GM23338 (cell line): ENCODE measurements at regions not wholly inside any gene's neighbourhood (a gene's known extent, or its start where the extent isn't known, plus 50 kb on each side); places are given as distances from the start of the nearest gene placed in this dataset.

Source experiments
- ATAC-seq: fragments of 200-7000 bp; cut with Tn5 transposase; 3 replicates; pipeline ENCODE4 v1.9.1; 2020
- DNase-seq: peaks from one replicate; pipeline ENCODE4 v3.0.0-alpha.2; 2015; ENCODE audit warnings: low spot score
- H2AFZ ChIP-seq: fragments of 200-600 bp; sonication (generic); 2 replicates; pipeline ENCODE4 v1.8.0; 2016; ENCODE audit warnings: antibody characterized with exemption, mild to moderate bottlenecking, moderate library complexity
- H3F3A ChIP-seq: fragments of 200-600 bp; sonication (generic); replicated peaks from 2 replicates; pipeline ENCODE4 v1.8.0; 2017; ENCODE audit warnings: antibody characterized with exemption, mixed run types, low read depth
- H3K27ac ChIP-seq: fragments of 200-600 bp; sonication (generic); 2 replicates; pipeline ENCODE4 v1.6.1; 2016; ENCODE audit warnings: low read depth
- H3K27me3 ChIP-seq: fragments of 200-600 bp; sonication (generic); 2 replicates; pipeline ENCODE4 v1.8.0; 2016; ENCODE audit warnings: mild to moderate bottlenecking, mixed run types, moderate library complexity; ENCODE audit not compliant: insufficient read depth
- H3K36me3 ChIP-seq: fragments of 200-600 bp; sonication (generic); 2 replicates; pipeline ENCODE4 v1.8.0; 2016; ENCODE audit warnings: mild to moderate bottlenecking; ENCODE audit not compliant: insufficient read depth
- H3K4me1 ChIP-seq: fragments of 200-600 bp; sonication (generic); 2 replicates; pipeline ENCODE4 v1.8.0; 2016; ENCODE audit warnings: mild to moderate bottlenecking, moderate library complexity; ENCODE audit not compliant: insufficient read depth
- H3K4me2 ChIP-seq: fragments of 200-600 bp; sonication (generic); 2 replicates; pipeline ENCODE4 v1.7.1; 2017; ENCODE audit warnings: mixed run types
- H3K4me3 ChIP-seq: fragments of 200-600 bp; sonication (generic); 2 replicates; pipeline ENCODE4 v1.6.1; 2016; ENCODE audit warnings: mixed run types
- H3K79me2 ChIP-seq: fragments of 200-600 bp; sonication (generic); replicated peaks from 2 replicates; pipeline ENCODE4 v1.8.0; 2017; ENCODE audit warnings: mild to moderate bottlenecking; ENCODE audit not compliant: insufficient read depth
- H3K9me2 ChIP-seq: fragments of 200-600 bp; sonication (generic); 2 replicates; pipeline ENCODE4 v1.8.0; 2017; ENCODE audit not compliant: insufficient read depth
- H4K20me1 ChIP-seq: fragments of 200-600 bp; sonication (generic); replicated peaks from 2 replicates; pipeline ENCODE4 v1.8.0; 2017; ENCODE audit warnings: mild to moderate bottlenecking; ENCODE audit not compliant: insufficient read depth
- H3K27ac Mint-ChIP-seq: 2 replicates; pipeline ENCODE4 v1.8.0; 2020; ENCODE audit warnings: inconsistent platforms, mild to moderate bottlenecking, moderate library complexity, mixed read lengths
- H3K27me3 Mint-ChIP-seq: 3 replicates; pipeline ENCODE4 v1.8.0; 2022; ENCODE audit warnings: low read depth, mild to moderate bottlenecking, moderate library complexity, mixed read lengths, inconsistent platforms; ENCODE audit not compliant: insufficient read depth, poor library complexity
- H3K36me3 Mint-ChIP-seq: 3 replicates; pipeline ENCODE4 v1.8.0; 2021; ENCODE audit warnings: low read depth, mild to moderate bottlenecking, inconsistent platforms, moderate library complexity, mixed read lengths
- H3K4me1 Mint-ChIP-seq: 3 replicates; pipeline ENCODE4 v1.8.0; 2020; ENCODE audit warnings: mild to moderate bottlenecking, inconsistent platforms, mixed read lengths
- H3K4me3 Mint-ChIP-seq: 3 replicates; pipeline ENCODE4 v1.8.0; 2021; ENCODE audit warnings: moderate library complexity, mild to moderate bottlenecking, inconsistent platforms, mixed read lengths
- H3K9me3 Mint-ChIP-seq: 3 replicates; pipeline ENCODE4 v1.8.0; 2020; ENCODE audit warnings: moderate library complexity, mild to moderate bottlenecking, inconsistent platforms, mixed read lengths
- CREB1 ChIP-seq: fragments of 250-450 bp; sonication (Bioruptor Pico); IDR thresholded peaks from 2 replicates; pipeline ENCODE4 v1.5.0; 2020; ENCODE audit warnings: low read depth, mild to moderate bottlenecking, moderate library complexity
- EZH2 ChIP-seq: fragments of 200-600 bp; sonication (generic); IDR thresholded peaks from one replicate; pipeline ENCODE4 v1.8.0; 2017; ENCODE audit warnings: antibody characterized with exemption, mild to moderate bottlenecking, low read depth; ENCODE audit not compliant: unreplicated experiment
- EZH2phosphoT487 ChIP-seq: fragments of 200-600 bp; sonication (generic); IDR thresholded peaks from one replicate; pipeline ENCODE4 v1.8.1; 2018; ENCODE audit warnings: antibody characterized with exemption; ENCODE audit not compliant: unreplicated experiment
- JUNB ChIP-seq: IDR thresholded peaks from one replicate; pipeline ENCODE4 v1.6.1; 2016; ENCODE audit warnings: antibody characterized with exemption; ENCODE audit not compliant: unreplicated experiment
- NANOG ChIP-seq: IDR thresholded peaks from 2 replicates; pipeline ENCODE4 v1.6.1; 2016; ENCODE audit warnings: antibody characterized with exemption, borderline replicate concordance
- POLR2AphosphoS5 ChIP-seq: IDR thresholded peaks from 2 replicates; pipeline ENCODE4 v1.6.1; 2016; ENCODE audit warnings: antibody characterized with exemption, low read depth
- STAT1 ChIP-seq: IDR thresholded peaks from one replicate; pipeline ENCODE4 v1.6.1; 2016; ENCODE audit warnings: antibody characterized with exemption; ENCODE audit not compliant: unreplicated experiment
- TF ChIP-seq, protein P1 (sequence below), 2 experiments: fragments of 200-600 bp in 1 of 2; sonication (generic) in 1 of 2; conservative IDR thresholded peaks; 2 replicates each; pipeline versions ENCODE4 v1.5.1 to v1.6.1; 2016 to 2017; ENCODE audit warnings: antibody characterized with exemption in 2 of 2, low read depth in 2 of 2, mild to moderate bottlenecking in 2 of 2, moderate library complexity in 1 of 2
- TF ChIP-seq, protein P2 (sequence below): fragments of 250-450 bp; sonication (Bioruptor Pico); IDR thresholded peaks from 2 replicates; pipeline ENCODE4 v1.5.0; 2020; ENCODE audit warnings: mild to moderate bottlenecking, moderate library complexity

- TF ChIP-seq, protein P1, sequence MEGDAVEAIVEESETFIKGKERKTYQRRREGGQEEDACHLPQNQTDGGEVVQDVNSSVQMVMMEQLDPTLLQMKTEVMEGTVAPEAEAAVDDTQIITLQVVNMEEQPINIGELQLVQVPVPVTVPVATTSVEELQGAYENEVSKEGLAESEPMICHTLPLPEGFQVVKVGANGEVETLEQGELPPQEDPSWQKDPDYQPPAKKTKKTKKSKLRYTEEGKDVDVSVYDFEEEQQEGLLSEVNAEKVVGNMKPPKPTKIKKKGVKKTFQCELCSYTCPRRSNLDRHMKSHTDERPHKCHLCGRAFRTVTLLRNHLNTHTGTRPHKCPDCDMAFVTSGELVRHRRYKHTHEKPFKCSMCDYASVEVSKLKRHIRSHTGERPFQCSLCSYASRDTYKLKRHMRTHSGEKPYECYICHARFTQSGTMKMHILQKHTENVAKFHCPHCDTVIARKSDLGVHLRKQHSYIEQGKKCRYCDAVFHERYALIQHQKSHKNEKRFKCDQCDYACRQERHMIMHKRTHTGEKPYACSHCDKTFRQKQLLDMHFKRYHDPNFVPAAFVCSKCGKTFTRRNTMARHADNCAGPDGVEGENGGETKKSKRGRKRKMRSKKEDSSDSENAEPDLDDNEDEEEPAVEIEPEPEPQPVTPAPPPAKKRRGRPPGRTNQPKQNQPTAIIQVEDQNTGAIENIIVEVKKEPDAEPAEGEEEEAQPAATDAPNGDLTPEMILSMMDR (conservative IDR thresholded peaks at IDR 0.05; ENCODE audit: low read depth in 2 of 2), result no peak
- no peak for TF ChIP-seq NANOG
- no peak for TF ChIP-seq EZH2
- TF ChIP-seq POLR2AphosphoS5, result no peak
- no peak for TF ChIP-seq EZH2phosphoT487
- no peak for ATAC-seq
- no peak for DNase-seq
- Histone ChIP-seq H3K4me3 (no peak overlapping the region), H4K20me1 (no peaks in the 10 kb centered on the region), H3K4me2 (no peak overlapping the region), H3K27me3 (no peaks in the 10 kb centered on the region), H3K79me2 (no peaks in the 10 kb centered on the region), H2AFZ (no peak overlapping the region), H3K9me2 (0 out of 2 replicates have a peak, but pooled peaks cover 8% of the 10 kb centered on the region), H3K36me3 (no peaks in the 10 kb centered on the region), H3F3A (no peaks in the 10 kb centered on the region), H3K27ac (no peak overlapping the region), H3K4me1 (no peaks in the 10 kb centered on the region)
- Mint-ChIP-seq H3K9me3 (no peaks in the 10 kb centered on the region), H3K36me3 (no peaks in the 10 kb centered on the region), H3K27me3 (no peaks in the 10 kb centered on the region), H3K4me1 (no peaks in the 10 kb centered on the region), H3K4me3 (no peak overlapping the region), H3K27ac (no peak overlapping the region)
Measured at GRCh38 chr11:90818196-90818745, 595.4 kb upstream of the CHORDC1 start.

GRCh38 chr11:90809581-90809980 is 586.7 kb upstream of the CHORDC1 start:
- H2AFZ ChIP-seq, result no peak overlapping the region
- H3K27ac ChIP-seq, result no peak overlapping the region
- H3F3A ChIP-seq, result no peaks in the 10 kb centered on the region
- no peaks in the 10 kb centered on the region; the same call in 2 of the 3 replicates for H3K9me3 Mint-ChIP-seq
- H3K9me2 ChIP-seq, result 0 out of 2 replicates have a peak, but pooled peaks cover 2% of the 10 kb centered on the region
- no peaks in the 10 kb centered on the region for H3K4me1 Mint-ChIP-seq
- no peak for ATAC-seq
- DNase-seq, result no peak
- H3K79me2 ChIP-seq, result no peaks in the 10 kb centered on the region
- no peak overlapping the region for H3K27ac Mint-ChIP-seq
- no peak overlapping the region for H3K4me2 ChIP-seq
- no peak overlapping the region for H3K4me3 Mint-ChIP-seq
- no peaks in the 10 kb centered on the region for H3K36me3 Mint-ChIP-seq
- H3K4me1 ChIP-seq, result no peaks in the 10 kb centered on the region
- H3K27me3 ChIP-seq, result no peaks in the 10 kb centered on the region
- no peaks in the 10 kb centered on the region for H4K20me1 ChIP-seq
- H3K36me3 ChIP-seq, result no peaks in the 10 kb centered on the region
- H3K4me3 ChIP-seq, result no peak overlapping the region
- peaks cover 2% of the 10 kb centered on the region for H3K27me3 Mint-ChIP-seq
- TF ChIP-seq, protein P2, sequence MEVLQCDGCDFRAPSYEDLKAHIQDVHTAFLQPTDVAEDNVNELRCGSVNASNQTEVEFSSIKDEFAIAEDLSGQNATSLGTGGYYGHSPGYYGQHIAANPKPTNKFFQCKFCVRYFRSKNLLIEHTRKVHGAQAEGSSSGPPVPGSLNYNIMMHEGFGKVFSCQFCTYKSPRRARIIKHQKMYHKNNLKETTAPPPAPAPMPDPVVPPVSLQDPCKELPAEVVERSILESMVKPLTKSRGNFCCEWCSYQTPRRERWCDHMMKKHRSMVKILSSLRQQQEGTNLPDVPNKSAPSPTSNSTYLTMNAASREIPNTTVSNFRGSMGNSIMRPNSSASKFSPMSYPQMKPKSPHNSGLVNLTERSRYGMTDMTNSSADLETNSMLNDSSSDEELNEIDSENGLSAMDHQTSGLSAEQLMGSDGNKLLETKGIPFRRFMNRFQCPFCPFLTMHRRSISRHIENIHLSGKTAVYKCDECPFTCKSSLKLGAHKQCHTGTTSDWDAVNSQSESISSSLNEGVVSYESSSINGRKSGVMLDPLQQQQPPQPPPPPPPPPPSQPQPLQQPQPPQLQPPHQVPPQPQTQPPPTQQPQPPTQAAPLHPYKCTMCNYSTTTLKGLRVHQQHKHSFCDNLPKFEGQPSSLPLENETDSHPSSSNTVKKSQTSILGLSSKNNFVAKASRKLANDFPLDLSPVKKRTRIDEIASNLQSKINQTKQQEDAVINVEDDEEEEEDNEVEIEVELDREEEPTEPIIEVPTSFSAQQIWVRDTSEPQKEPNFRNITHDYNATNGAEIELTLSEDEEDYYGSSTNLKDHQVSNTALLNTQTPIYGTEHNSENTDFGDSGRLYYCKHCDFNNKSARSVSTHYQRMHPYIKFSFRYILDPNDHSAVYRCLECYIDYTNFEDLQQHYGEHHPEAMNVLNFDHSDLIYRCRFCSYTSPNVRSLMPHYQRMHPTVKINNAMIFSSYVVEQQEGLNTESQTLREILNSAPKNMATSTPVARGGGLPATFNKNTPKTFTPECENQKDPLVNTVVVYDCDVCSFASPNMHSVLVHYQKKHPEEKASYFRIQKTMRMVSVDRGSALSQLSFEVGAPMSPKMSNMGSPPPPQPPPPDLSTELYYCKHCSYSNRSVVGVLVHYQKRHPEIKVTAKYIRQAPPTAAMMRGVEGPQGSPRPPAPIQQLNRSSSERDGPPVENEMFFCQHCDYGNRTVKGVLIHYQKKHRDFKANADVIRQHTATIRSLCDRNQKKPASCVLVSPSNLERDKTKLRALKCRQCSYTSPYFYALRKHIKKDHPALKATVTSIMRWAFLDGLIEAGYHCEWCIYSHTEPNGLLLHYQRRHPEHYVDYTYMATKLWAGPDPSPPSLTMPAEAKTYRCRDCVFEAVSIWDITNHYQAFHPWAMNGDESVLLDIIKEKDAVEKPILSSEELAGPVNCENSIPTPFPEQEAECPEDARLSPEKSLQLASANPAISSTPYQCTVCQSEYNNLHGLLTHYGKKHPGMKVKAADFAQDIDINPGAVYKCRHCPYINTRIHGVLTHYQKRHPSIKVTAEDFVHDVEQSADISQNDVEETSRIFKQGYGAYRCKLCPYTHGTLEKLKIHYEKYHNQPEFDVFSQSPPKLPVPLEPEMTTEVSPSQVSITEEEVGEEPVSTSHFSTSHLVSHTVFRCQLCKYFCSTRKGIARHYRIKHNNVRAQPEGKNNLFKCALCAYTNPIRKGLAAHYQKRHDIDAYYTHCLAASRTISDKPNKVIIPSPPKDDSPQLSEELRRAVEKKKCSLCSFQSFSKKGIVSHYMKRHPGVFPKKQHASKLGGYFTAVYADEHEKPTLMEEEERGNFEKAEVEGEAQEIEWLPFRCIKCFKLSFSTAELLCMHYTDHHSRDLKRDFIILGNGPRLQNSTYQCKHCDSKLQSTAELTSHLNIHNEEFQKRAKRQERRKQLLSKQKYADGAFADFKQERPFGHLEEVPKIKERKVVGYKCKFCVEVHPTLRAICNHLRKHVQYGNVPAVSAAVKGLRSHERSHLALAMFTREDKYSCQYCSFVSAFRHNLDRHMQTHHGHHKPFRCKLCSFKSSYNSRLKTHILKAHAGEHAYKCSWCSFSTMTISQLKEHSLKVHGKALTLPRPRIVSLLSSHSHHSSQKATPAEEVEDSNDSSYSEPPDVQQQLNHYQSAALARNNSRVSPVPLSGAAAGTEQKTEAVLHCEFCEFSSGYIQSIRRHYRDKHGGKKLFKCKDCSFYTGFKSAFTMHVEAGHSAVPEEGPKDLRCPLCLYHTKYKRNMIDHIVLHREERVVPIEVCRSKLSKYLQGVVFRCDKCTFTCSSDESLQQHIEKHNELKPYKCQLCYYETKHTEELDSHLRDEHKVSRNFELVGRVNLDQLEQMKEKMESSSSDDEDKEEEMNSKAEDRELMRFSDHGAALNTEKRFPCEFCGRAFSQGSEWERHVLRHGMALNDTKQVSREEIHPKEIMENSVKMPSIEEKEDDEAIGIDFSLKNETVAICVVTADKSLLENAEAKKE, result no peak
- TF ChIP-seq, protein P1 (conservative IDR thresholded peaks at IDR 0.05; ENCODE audit: low read depth in 2 of 2), result no peak
- TF ChIP-seq STAT1, result no peak
- TF ChIP-seq JUNB, result no peak
- TF ChIP-seq CREB1 (CRISPR knock-in tag), result no peak
